Nephron progenitor cell (in vitro differentiated cells): ENCODE measurements at regions not wholly inside any gene's neighbourhood (a gene's known extent, or its start where the extent isn't known, plus 50 kb on each side); places are given as distances from the start of the nearest gene placed in this dataset.
A peak's percentile ranks its signal among the peaks of the same experiment; 100 is the strongest.

Experiments
- DNase-seq: peaks from one replicate; pipeline ENCODE4 v3.0.0; 2021
- H3K27ac Mint-ChIP-seq: 2 replicates; pipeline ENCODE4 v1.8.0; 2021; ENCODE audit warnings: mild to moderate bottlenecking, moderate library complexity, mixed read lengths
- H3K27me3 Mint-ChIP-seq: 2 replicates; pipeline ENCODE4 v1.8.0; 2021; ENCODE audit warnings: mild to moderate bottlenecking, low read depth, mixed read lengths; ENCODE audit not compliant: poor library complexity
- H3K36me3 Mint-ChIP-seq: 2 replicates; pipeline ENCODE4 v1.8.0; 2021; ENCODE audit warnings: low read depth, mixed read lengths
- H3K4me1 Mint-ChIP-seq: 2 replicates; pipeline ENCODE4 v1.8.0; 2021; ENCODE audit warnings: mixed read lengths
- H3K4me3 Mint-ChIP-seq: 2 replicates; pipeline ENCODE4 v1.8.0; 2021; ENCODE audit warnings: mild to moderate bottlenecking, moderate library complexity, mixed read lengths
- H3K9me3 Mint-ChIP-seq: 2 replicates; pipeline ENCODE4 v1.8.0; 2021; ENCODE audit warnings: mild to moderate bottlenecking, moderate library complexity, mixed read lengths
- TF ChIP-seq, protein P1 (sequence below): fragments of 200-600 bp; sonication (generic); IDR thresholded peaks from 2 replicates; pipeline ENCODE4 v1.5.0; 2021; ENCODE audit warnings: antibody characterized with exemption

DNA sequence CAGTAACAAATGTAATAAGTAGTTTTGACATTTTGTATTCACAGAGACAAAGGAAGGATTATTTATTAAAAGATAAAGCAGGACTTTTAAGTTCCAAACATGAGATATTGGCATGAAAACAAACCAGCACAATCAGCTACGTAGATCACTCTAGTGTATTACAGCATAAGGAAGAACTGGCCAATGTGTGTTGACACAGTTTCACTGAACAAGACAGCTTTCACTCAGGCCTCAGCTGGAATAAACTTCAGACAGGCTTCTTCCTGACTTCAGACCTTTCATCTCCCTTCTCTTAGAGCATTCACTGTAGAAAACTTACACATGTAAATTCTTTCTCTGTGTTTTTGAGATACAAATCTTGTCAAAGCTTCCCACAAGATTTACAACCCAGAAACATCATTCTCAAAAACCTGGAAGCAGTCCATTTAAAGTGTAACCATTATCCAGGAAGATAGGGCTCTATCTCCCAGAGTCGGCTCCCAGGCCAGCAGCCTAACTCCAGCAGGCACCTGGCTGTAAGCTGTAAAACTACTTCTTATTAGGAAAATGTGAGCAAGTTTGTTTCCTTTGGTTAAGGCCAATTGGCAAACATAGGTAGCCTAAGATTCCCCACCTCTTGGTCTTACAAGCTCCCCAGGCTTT lies 768.3 kb upstream of the CDH7 start:
- H3K9me3 Mint-ChIP-seq: peaks cover 4% of the 10 kb centered on the region
- no peak for DNase-seq
- TF ChIP-seq, protein P1, sequence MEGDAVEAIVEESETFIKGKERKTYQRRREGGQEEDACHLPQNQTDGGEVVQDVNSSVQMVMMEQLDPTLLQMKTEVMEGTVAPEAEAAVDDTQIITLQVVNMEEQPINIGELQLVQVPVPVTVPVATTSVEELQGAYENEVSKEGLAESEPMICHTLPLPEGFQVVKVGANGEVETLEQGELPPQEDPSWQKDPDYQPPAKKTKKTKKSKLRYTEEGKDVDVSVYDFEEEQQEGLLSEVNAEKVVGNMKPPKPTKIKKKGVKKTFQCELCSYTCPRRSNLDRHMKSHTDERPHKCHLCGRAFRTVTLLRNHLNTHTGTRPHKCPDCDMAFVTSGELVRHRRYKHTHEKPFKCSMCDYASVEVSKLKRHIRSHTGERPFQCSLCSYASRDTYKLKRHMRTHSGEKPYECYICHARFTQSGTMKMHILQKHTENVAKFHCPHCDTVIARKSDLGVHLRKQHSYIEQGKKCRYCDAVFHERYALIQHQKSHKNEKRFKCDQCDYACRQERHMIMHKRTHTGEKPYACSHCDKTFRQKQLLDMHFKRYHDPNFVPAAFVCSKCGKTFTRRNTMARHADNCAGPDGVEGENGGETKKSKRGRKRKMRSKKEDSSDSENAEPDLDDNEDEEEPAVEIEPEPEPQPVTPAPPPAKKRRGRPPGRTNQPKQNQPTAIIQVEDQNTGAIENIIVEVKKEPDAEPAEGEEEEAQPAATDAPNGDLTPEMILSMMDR: no peak
- no peak overlapping the region for H3K27ac Mint-ChIP-seq
- no peak overlapping the region for H3K4me3 Mint-ChIP-seq
- no peaks in the 10 kb centered on the region for H3K27me3 Mint-ChIP-seq
- H3K4me1 Mint-ChIP-seq: no peaks in the 10 kb centered on the region
- H3K36me3 Mint-ChIP-seq: no peaks in the 10 kb centered on the region

DNA sequence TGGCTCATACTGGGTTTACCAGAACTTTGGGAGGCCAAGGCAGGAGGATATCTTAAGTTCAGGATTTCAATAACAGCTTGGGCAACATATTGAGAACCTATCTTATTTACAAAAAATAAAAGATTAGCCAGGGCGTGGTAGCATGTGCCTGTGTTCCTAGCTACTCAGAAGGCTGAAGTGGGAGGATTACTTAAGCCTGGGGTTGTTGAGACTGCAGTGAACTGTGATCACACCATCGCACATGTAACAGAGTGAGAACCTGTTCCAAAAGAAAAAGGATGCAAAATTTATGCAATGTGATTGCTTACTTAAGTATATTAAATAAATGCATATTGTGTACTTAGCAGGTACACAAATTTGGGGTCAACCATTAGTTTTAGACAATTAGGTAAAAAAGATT lies 768.9 kb upstream of the CDH7 start:
- TF ChIP-seq, protein P1: no peak
- DNase-seq: no peak
- Mint-ChIP-seq H3K27me3 (no peaks in the 10 kb centered on the region), H3K9me3 (peaks cover 4% of the 10 kb centered on the region), H3K4me3 (no peak overlapping the region), H3K36me3 (no peaks in the 10 kb centered on the region), H3K27ac (no peak overlapping the region), H3K4me1 (no peaks in the 10 kb centered on the region)

DNA sequence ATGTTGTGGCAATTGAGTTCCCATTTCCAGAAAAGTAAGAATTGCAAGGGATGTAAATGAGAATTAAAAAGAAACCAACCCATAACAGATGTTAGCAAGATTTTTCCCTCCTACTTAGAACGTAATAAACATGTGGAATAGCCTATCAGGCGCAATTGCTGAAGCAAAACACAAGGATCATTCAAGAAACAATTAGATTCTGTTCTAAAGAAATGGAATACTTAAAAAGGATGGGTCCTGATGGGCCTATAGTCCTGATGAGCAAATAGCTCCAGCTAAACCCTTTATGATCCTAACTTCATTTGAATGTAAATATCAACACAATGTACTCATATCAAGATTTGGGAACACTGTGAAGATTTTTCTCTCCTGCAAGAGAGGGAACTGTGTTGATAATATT lies 771.0 kb upstream of the CDH7 start:
- Mint-ChIP-seq H3K4me3 (no peak overlapping the region), H3K4me1 (no peaks in the 10 kb centered on the region), H3K27ac (no peak overlapping the region), H3K36me3 (no peaks in the 10 kb centered on the region), H3K27me3 (no peaks in the 10 kb centered on the region), H3K9me3 (peaks cover 4% of the 10 kb centered on the region)
- TF ChIP-seq, protein P1: no peak
- no peak for DNase-seq

DNA sequence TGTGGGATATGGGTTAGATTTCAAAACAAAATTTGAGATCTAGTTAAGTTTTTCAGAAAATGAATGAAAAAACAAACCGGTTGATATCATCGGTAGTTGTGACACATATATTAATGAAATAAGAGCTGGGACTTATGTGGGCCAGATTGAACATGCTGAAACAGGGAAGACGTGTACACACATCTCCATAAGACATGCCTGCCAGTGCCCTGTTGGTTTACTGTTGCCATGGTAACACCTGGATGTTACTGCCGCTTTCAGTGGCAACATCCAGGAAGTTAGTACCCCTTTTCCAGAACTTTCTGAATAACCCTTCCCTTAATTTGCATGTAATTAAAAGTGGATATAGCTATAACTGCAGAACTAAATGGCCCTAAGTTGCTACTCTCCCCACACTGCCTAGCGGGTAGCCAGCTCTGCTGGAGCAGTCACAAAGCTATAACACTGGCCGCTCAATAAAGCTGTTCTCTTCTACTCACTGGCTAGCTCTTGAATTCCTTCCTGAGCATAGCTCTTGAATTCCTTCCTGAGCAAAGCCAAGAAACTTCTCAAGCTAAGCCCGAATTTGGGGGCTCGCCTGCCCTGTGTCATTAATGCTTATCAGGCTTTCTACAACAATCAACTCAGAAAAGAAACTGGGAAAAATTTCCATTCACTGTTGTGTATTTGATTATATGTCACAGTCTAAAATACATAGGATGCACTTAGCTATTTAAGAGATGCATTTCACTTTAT lies 776.3 kb upstream of the CDH7 start:
- Mint-ChIP-seq H3K9me3 (no peaks in the 10 kb centered on the region), H3K36me3 (no peaks in the 10 kb centered on the region), H3K4me3 (no peak overlapping the region), H3K4me1 (no peaks in the 10 kb centered on the region), H3K27ac (no peak overlapping the region), H3K27me3 (no peaks in the 10 kb centered on the region)
- TF ChIP-seq, protein P1: no peak
- DNase-seq: no peak

DNA sequence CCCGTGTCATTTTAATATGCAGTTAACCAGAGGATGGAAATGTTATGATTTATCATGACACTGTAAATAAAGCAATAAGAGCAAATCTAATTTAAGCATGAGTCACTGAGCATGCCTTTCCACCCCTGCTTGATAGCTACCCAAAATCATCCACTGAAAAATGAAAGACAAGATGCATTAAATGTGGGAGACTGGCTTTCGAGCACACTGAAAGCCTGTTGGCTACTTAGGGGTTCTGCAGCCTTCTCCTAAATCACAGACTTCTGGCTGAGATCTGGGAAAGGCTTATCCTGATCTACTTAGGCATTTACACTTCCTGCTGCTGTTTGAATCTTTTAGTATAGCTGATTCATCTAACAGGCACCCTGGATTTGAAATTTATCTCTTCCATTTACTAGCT lies 778.3 kb upstream of the CDH7 start:
- H3K36me3 Mint-ChIP-seq: no peaks in the 10 kb centered on the region
- H3K27me3 Mint-ChIP-seq: no peaks in the 10 kb centered on the region
- no peaks in the 10 kb centered on the region for H3K9me3 Mint-ChIP-seq
- H3K27ac Mint-ChIP-seq: no peak overlapping the region
- H3K4me1 Mint-ChIP-seq: no peaks in the 10 kb centered on the region
- no peak overlapping the region for H3K4me3 Mint-ChIP-seq
- no peak for DNase-seq
- TF ChIP-seq, protein P1: no peak

DNA sequence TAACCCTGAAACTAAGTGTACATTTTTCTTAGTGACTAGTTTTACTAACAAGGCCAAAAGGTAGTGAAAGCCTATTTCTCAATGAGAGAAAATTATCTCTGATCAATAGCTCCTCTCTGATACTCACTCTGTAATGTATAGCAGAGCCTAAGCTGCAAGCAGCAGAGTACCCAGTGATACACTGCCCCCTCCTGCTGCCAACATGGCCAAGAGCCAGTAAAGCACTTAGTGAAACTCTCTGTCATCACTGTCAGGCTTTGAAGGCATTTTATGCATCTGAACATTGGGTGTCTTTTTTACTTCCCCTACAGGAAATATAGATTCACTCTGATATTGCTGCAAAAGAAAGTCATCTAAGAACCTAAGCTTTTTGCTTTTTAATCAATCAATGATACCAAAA lies 784.1 kb upstream of the CDH7 start:
- peak; percentile 6 for DNase-seq
- Mint-ChIP-seq H3K36me3 (no peaks in the 10 kb centered on the region), H3K27me3 (no peaks in the 10 kb centered on the region), H3K4me3 (no peak overlapping the region), H3K27ac (no peak overlapping the region), H3K9me3 (no peaks in the 10 kb centered on the region), H3K4me1 (no peaks in the 10 kb centered on the region)
- TF ChIP-seq, protein P1: no peak
